Activated gamma-delta T cell treated with Interleukin-2 at 50 U/mL for 16 hours (primary cell): ENCODE measurements at regions not wholly inside any gene's neighbourhood (a gene's known extent, or its start where the extent isn't known, plus 50 kb on each side); places are given as distances from the start of the nearest gene placed in this dataset.

Experiments
- DNase-seq: peaks from one replicate; pipeline ENCODE4 v3.0.0-alpha.2; 2020

DNA sequence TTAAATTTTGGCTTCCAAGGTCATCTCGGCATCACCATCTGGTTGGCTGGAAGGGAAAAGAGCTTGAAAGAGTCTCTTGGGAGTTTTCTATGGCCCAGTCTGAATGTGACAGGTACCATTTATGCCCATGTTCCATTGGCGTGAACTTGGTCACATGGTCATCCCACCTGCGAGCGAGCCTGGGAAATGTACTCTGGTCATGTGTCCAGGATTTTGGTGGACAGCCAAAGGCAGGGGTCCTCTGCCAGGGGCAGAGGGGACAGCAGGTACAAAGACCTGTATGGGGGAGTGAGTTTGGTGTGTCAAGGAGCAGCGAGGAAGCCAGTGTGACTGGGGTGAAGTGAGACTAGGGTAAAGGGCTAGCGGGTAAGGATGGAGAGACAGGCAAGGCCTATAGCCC is 112.6 kb downstream of the CDC5L start:
- no peak for DNase-seq

GRCh38 chr6:44503471-44503870 is 116.0 kb downstream of the CDC5L start:
- DNase-seq: no peak

GRCh38 chr6:44504301-44504791 is 116.8 kb downstream of the CDC5L start:
- DNase-seq: no peak

- no peak for DNase-seq
Observed at GRCh38 chr6:44505751-44506150, 118.2 kb downstream of the CDC5L start.

GRCh38 chr6:44507014-44507413 is 119.5 kb downstream of the CDC5L start:
- no peak for DNase-seq

DNA sequence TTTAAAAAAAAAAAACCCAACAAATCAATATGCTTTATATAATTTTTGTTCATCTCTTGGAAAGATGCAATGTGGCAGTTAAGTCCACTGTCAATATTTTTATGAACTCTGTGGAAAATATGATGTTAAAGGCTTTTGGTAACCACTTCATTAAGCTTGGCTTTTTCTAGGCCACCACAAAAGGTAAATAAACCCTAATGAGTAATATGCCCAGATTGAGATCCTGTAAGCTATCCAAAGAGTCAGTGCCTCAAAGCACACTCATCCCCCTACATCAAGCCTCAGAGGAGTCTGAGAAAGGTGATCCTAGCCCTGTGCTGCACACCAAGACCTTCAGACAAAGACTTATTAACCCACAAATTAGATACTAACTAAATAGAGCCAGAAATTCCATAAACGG is 121.1 kb downstream of the CDC5L start:
- no peak for DNase-seq

- no peak for DNase-seq
Observed at GRCh38 chr6:44511126-44511525, 123.6 kb downstream of the CDC5L start.

- no peak for DNase-seq
Observed at GRCh38 chr6:44512868-44513741, 125.6 kb downstream of the CDC5L start.

DNA sequence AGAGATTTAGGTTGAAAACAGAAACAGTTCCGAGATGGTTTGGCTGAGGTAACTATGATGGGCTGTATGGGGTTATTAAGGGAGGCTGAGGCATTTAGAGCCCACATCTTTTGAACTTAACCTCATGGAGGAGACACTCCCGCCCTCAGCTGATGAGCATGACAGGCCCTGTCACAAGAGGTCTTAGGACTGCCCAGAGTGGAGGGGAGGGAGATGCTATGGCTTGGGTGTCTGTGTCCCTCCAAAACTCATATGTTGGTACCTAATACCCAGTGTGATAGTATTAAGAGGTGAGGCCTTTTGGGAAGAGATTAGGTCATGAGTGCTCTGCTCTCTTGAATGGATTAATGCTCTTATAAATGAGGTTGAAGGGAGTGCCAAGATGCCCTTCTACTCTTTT is 126.6 kb downstream of the CDC5L start:
- DNase-seq: no peak

DNA sequence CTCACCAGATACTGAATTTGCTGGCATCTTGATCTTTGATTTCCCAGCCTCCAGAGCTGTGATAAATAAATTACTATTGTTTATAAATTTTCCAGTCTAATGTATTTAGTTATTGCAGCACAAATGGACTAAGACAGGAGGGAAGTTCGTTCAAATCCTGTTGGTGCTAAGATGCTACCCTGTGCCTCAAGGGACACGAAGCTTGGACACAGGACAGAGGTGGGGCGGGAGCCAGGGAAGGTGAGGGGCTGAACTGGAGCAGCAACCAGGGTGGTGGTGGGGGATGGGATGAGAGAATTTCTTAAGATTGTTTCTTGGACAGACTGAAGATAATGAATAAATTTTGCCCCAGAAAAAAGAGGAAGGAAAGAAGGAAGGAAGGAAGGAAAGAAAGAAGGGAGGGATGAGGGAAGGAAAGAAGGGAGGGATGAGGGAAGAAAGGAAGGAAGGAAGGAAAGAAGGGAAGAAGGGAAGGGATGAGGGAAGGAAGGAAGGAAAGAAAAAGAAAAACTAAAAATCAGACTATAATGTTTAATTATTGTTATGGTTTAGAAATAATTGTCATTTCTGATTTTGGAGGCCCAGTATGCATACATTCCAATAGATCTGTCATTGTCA is 127.2 kb downstream of the CDC5L start:
- DNase-seq: no peak

DNA sequence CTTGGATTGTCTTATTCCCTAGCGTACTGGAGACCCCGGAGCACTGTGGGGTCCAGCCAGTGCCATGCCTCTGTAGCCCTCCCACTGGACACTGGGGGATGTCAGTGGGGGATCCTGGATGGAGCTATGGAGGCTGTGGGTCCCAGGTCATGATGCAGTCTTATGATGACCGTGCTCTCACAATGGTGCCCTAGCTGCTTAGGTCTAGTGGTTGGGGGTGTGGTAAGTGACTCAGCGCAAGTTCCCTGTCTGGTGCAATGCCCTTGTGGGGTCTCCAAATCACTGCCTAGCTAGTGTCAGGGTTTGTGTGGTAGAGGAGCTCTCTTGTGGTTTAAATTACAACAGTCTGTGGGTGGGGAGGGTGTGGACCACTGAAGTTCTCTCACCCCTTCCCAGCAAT is 135.4 kb downstream of the CDC5L start:
- no peak for DNase-seq

- DNase-seq: no peak
Observed at GRCh38 chr6:44524476-44525227, 137.1 kb downstream of the CDC5L start.

- no peak for DNase-seq
Observed at GRCh38 chr6:44525761-44526351, 138.3 kb downstream of the CDC5L start.

GRCh38 chr6:44527181-44527580 is 139.7 kb downstream of the CDC5L start:
- DNase-seq: no peak

DNA sequence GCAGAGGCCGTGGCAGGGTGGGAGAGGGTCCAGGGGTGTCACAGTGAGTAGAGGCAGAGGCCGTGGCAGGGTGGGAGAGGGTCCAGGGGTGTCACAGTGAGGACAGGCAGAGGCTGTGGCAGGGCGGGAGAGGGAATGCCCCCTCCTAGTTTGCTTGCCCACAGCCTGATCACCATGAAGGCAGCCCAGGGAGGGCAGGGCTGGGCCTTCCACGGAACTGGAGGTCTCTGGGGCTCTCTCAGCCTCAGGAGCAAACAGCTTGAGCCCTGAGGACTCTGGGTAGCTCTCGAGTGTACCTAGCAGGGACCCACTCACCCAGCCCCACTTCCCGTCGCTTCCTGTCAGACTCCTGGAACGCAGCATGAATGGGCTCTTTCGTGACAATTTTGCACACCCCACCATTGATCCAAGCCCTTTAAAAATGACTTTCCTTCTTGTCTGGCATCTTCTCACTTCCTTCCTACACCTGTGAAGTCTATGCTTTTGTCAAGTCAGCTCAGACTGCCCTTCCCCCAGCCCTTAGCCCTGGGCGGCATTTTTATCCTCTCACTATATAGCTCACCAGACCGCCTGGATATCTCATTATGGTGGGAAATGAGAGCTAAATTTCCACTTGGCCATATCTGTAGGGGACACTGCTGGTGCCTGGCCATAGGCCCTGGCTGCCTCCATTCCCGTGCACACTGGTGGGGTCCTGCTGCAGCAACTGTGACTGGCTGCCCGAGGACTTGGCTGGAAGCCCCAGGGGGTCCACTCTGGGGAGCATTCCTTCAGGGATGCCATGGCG is 140.3 kb downstream of the CDC5L start:
- DNase-seq: no peak

- no peak for DNase-seq
Observed at GRCh38 chr6:44528370-44528644, 140.8 kb downstream of the CDC5L start.

GRCh38 chr6:44528716-44529115 is 141.2 kb downstream of the CDC5L start:
- DNase-seq: no peak

GRCh38 chr6:44529146-44529905 is 141.8 kb downstream of the CDC5L start:
- DNase-seq: no peak

- no peak for DNase-seq
Observed at GRCh38 chr6:44530209-44530909, 142.9 kb downstream of the CDC5L start.

GRCh38 chr6:44530910-44531234 is 143.4 kb downstream of the CDC5L start:
- no peak for DNase-seq

DNA sequence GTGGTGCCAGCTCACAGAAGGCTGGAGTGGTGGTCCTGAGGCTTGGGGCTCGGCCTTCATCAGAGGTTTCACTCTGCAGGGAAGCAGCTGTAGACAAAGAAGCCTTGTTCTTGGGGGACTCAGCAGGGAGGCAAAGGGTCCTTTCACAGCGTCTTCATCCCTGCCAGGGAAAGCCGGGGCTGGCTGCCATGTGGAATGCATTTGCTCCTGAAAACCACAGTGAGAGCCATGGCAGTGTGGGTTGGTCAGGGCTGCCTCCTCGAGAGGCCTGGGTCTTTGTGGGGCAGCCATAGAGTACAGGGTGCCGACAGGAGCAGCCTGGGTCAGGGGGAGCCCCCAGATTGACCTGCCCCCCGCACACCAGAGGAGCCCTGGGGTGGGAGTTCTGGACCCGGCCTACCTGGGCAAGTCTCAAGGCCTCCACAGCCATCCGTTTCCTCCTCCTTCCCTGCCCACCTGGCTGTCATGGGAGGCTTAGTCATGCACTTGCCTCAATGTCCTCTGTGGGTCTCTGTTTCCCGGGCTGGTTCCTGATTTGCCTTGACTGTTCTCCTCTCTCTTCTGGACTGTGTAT is 144.0 kb downstream of the CDC5L start:
- DNase-seq: no peak
